GM10248 (cell line): ENCODE measurements at regions not wholly inside any gene's neighbourhood (a gene's known extent, or its start where the extent isn't known, plus 50 kb on each side); places are given as distances from the start of the nearest gene placed in this dataset.

Experiments used
- CTCF ChIA-PET: fragments of 300-600 bp; sonication (Branson Sonifier 250); formaldehyde crosslinking; extraction: SDS; loops from one replicate; lab custom pipeline; 2021; ENCODE audit warnings: antibody characterized with exemption; lab: Yijun Ruan, JAX
- POLR2A ChIA-PET: fragments of 350-650 bp; sonication (Branson Sonifier 250); formaldehyde crosslinking; extraction: SDS; loops from one replicate; lab custom pipeline; 2020; ENCODE audit warnings: antibody characterized with exemption; lab: Yijun Ruan, JAX
- DNase-seq: peaks from one replicate; pipeline ENCODE4 v3.0.0; 2012; ENCODE audit errors: extremely low spot score
- TF ChIP-seq, protein P1 (sequence below): IDR thresholded peaks from 2 replicates; pipeline ENCODE4 v1.5.1; 2012; ENCODE audit warnings: mild to moderate bottlenecking, low read depth; ENCODE audit errors: extremely low read depth, missing control alignments, control extremely low read depth

DNA sequence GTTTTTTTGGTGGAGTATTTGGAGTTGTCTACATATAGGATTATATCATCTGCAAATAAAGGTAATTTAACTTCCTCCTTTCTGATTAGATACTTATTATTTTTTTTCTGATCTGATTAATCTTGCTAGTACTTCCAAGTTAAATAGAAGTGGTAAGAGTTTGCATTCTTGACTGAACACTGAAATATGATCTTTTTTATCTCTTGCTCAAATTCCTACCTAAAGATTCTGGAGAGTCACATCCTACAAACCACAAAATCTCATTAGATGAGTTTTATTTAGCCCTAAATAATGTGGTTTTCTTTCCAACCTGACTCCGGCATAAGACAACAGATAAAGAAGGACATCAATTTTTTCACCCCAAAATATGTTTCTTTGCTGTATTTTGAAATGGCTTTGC lies 977.9 kb upstream of the GBE1 start:
- ChIA-PET CTCF (no interaction called here), POLR2A (no interaction called here)
- TF ChIP-seq, protein P1, sequence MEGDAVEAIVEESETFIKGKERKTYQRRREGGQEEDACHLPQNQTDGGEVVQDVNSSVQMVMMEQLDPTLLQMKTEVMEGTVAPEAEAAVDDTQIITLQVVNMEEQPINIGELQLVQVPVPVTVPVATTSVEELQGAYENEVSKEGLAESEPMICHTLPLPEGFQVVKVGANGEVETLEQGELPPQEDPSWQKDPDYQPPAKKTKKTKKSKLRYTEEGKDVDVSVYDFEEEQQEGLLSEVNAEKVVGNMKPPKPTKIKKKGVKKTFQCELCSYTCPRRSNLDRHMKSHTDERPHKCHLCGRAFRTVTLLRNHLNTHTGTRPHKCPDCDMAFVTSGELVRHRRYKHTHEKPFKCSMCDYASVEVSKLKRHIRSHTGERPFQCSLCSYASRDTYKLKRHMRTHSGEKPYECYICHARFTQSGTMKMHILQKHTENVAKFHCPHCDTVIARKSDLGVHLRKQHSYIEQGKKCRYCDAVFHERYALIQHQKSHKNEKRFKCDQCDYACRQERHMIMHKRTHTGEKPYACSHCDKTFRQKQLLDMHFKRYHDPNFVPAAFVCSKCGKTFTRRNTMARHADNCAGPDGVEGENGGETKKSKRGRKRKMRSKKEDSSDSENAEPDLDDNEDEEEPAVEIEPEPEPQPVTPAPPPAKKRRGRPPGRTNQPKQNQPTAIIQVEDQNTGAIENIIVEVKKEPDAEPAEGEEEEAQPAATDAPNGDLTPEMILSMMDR = no peak
- no peak for DNase-seq

- TF ChIP-seq, protein P1 = no peak
- CTCF ChIA-PET = no interaction called here
- no peak for DNase-seq
- POLR2A ChIA-PET = no interaction called here
These were observed 975.3 kb upstream of the GBE1 start for GRCh38 chr3:82736696-82737277.

- TF ChIP-seq, protein P1 = no peak
These were observed 953.8 kb upstream of the GBE1 start for GRCh38 chr3:82715091-82715856.

DNA sequence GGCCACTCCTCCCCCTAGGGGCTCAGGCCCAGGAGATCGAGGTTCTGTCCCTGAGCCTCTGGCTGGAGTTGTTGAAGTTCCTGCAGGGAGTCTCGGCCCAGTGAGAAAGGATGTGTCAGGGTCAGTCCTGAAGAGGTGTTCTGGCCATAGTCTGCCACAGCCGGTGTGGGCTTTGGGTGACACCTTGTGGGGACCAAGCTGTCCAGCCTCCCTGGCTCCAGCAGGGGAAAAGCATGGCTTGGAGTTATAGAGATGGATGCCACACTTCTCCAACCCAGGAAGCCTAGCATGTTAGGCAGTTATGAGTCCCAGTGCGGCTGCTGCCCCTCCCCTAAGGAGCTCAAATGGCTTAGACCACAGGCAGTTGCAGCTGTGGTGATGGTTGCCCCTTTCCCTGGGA lies 945.6 kb upstream of the GBE1 start:
- CTCF ChIA-PET = no interaction called here
- DNase-seq = no peak
- POLR2A ChIA-PET = no interaction called here

More at GRCh38 chr3:82715091-82715856, 953.8 kb upstream of the GBE1 start:
- CTCF ChIA-PET = interaction anchor here (1.2 to 1.4 kb wide), 2 partner anchors 9 to 18 kb away, joined by 3 to 4 read pairs; no protein-coding TSS in a partner anchor
- POLR2A ChIA-PET = no interaction called here
- DNase-seq = no peak

DNA sequence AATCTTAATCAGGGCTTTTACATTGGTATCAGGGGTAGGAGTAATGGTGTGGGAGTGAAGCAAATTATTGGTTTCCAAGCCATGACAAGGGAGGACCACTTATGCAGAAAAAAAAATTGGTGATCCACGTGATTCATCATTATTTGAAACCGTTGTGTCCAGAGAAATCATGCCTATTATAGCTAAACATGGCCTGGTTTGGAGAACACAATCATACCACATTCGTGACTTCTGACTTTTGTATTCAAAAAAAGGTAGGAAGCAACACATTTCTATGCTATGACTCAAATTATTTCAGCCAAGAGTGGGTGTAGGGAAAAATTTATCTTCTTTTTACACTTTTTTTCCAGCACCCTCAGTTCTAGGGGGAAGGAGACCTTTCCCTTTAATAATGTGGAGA lies 924.3 kb upstream of the GBE1 start:
- POLR2A ChIA-PET = no interaction called here
- TF ChIP-seq, protein P1 = no peak
- CTCF ChIA-PET = interaction anchor here (1.1 kb wide), 1 partner anchor 11 kb away, joined by 3 read pairs; no protein-coding TSS in a partner anchor
- no peak for DNase-seq

More for the DNA sequence above, 945.6 kb upstream of the GBE1 start:
- TF ChIP-seq, protein P1 = no peak

DNA sequence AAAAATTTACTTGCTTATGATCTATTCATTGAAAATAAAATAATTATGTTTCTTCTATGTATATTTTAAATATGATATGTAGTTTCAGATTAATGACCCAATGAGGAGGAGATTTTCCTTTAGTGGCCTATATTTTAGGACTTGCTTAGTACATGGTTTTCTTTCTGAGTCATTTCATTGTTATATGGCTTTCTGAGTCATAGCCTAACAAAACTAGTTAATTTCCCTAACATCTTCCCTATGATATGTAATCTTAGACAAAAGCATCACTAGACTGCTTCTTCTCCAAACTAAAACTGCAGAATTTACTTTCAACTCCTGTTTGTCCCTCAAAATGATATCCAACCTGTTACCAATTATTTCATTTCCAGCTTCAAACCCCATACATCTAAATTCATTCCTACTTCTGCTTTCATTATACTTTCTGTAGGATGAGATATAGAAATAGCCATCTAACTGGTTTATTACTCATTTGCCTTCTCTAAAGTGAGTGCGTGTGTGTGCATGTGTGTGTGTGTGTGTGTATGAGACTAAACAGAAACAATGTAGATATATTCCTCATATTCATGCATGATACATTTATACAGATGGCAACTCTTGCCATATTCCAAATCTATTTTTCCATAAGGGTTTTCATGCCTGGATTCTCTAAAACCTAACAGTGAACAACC lies 915.0 kb upstream of the GBE1 start:
- DNase-seq = no peak

More for the DNA sequence above, 915.0 kb upstream of the GBE1 start:
- TF ChIP-seq, protein P1 = no peak
- CTCF ChIA-PET = no interaction called here
- POLR2A ChIA-PET = no interaction called here
